A549 (cell line): ENCODE measurements at regions not wholly inside any gene's neighbourhood (a gene's known extent, or its start where the extent isn't known, plus 50 kb on each side); places are given as distances from the start of the nearest gene placed in this dataset.

ENCODE experiments used
- CHD2 ChIP-seq: fragments of 150-350 bp; IDR thresholded peaks from 2 replicates; pipeline ENCODE4 v1.6.1; 2014; ENCODE audit warnings: low read length; ENCODE audit not compliant: partially characterized antibody
- GATA3 ChIP-seq: IDR thresholded peaks from 2 replicates; pipeline ENCODE4 v1.6.1; 2012; ENCODE audit warnings: borderline replicate concordance
- JUN ChIP-seq, 2 experiments: fragments of >200 bp; sonication (Bioruptor Twin); formaldehyde crosslinking; IDR thresholded peaks; 2 replicates in 1 of 2; 3 replicates in 1 of 2; pipeline ENCODE4 v1.6.1; 2016 to 2017
- POLR2A ChIP-seq: IDR thresholded peaks from 2 replicates; pipeline ENCODE4 v1.6.1; 2012; ENCODE audit warnings: mild to moderate bottlenecking, low read length
- RAD21 ChIP-seq, 2 experiments: fragments of >200 bp in 1 of 2; sonication (Bioruptor Twin) in 1 of 2; formaldehyde crosslinking in 1 of 2; IDR thresholded peaks in 1 of 2; conservative IDR thresholded peaks in 1 of 2; 2 replicates in 1 of 2; 3 replicates in 1 of 2; pipeline ENCODE4 v1.6.1; 2012 to 2018; ENCODE audit warnings: inconsistent platforms in 1 of 2
- RCOR1 ChIP-seq: fragments of 150-350 bp; IDR thresholded peaks from 2 replicates; pipeline ENCODE4 v1.6.1; 2014; ENCODE audit warnings: antibody characterized with exemption, low read length, low read depth
- REST ChIP-seq: fragments of 200-600 bp; sonication (generic); IDR thresholded peaks from 2 replicates; pipeline ENCODE4 v1.6.1; 2016; ENCODE audit warnings: antibody characterized with exemption, mild to moderate bottlenecking, moderate library complexity
- RFX5 ChIP-seq: fragments of 450-650 bp; IDR thresholded peaks from 2 replicates; pipeline ENCODE4 v1.7.1; 2014; ENCODE audit warnings: antibody characterized with exemption, mild to moderate bottlenecking, moderate library complexity
- RNF2 ChIP-seq: fragments of 200-600 bp; sonication (generic); IDR thresholded peaks from 2 replicates; pipeline ENCODE4 v1.6.1; 2016; ENCODE audit warnings: low read depth, mild to moderate bottlenecking, antibody characterized with exemption, moderate library complexity, borderline replicate concordance
- TF ChIP-seq, protein P1 (sequence below): fragments of >200 bp; sonication (Bioruptor Twin); formaldehyde crosslinking; IDR thresholded peaks from 3 replicates; pipeline ENCODE4 v1.5.1; 2016
- TF ChIP-seq, protein P2 (sequence below): fragments of >200 bp; sonication (Bioruptor Twin); formaldehyde crosslinking; IDR thresholded peaks from 3 replicates; pipeline ENCODE4 v1.6.1; 2016

DNA sequence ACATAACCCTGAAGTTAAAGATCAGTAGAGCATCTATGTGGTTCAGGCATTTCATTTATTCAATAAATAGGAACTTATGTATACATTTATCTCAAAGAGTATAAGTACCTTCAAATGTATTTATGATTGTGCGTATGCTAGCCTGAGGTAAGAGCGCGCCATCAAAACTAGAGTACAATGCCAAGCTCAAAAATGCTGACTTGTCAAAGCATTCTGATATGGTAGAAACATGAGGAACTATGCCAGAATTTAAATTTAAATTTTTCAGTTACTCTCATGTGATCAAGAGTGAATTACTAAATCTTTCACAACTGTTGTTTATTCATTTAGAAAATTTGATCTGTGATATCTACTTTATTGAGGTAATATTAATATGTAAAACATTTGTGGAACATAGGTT is 225.5 kb upstream of the CDH8 start:
- TF ChIP-seq RAD21 (conservative IDR thresholded peaks at IDR 0.05 in 1 of 2, IDR thresholded peaks at IDR 0.05 in 1 of 2) (no peak), RNF2 (no peak), GATA3 (no peak), RCOR1 (no peak), REST (no peak), JUN (IDR thresholded peaks at IDR 0.05) (no peak), POLR2A (no peak), RFX5 (no peak), CHD2 (no peak)
- TF ChIP-seq, protein P1, sequence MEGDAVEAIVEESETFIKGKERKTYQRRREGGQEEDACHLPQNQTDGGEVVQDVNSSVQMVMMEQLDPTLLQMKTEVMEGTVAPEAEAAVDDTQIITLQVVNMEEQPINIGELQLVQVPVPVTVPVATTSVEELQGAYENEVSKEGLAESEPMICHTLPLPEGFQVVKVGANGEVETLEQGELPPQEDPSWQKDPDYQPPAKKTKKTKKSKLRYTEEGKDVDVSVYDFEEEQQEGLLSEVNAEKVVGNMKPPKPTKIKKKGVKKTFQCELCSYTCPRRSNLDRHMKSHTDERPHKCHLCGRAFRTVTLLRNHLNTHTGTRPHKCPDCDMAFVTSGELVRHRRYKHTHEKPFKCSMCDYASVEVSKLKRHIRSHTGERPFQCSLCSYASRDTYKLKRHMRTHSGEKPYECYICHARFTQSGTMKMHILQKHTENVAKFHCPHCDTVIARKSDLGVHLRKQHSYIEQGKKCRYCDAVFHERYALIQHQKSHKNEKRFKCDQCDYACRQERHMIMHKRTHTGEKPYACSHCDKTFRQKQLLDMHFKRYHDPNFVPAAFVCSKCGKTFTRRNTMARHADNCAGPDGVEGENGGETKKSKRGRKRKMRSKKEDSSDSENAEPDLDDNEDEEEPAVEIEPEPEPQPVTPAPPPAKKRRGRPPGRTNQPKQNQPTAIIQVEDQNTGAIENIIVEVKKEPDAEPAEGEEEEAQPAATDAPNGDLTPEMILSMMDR, result no peak
- TF ChIP-seq, protein P2, sequence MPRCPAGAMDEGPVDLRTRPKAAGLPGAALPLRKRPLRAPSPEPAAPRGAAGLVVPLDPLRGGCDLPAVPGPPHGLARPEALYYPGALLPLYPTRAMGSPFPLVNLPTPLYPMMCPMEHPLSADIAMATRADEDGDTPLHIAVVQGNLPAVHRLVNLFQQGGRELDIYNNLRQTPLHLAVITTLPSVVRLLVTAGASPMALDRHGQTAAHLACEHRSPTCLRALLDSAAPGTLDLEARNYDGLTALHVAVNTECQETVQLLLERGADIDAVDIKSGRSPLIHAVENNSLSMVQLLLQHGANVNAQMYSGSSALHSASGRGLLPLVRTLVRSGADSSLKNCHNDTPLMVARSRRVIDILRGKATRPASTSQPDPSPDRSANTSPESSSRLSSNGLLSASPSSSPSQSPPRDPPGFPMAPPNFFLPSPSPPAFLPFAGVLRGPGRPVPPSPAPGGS, result no peak
